Choroid plexus epithelial cell (primary cell): ENCODE measurements at regions not wholly inside any gene's neighbourhood (a gene's known extent, or its start where the extent isn't known, plus 50 kb on each side); places are given as distances from the start of the nearest gene placed in this dataset.

Experiments used
- DNase-seq: peaks from one replicate; pipeline ENCODE4 v3.0.0-alpha.2; 2010; ENCODE audit warnings: low read depth
- H3K4me3 ChIP-seq: 2 replicates; pipeline ENCODE4 v1.5.1; 2011; ENCODE audit warnings: low read depth, mild to moderate bottlenecking, control low read depth, low read length, moderate library complexity
- CTCF ChIP-seq: conservative IDR thresholded peaks from 2 replicates; pipeline ENCODE4 v1.5.1; 2011; ENCODE audit warnings: low read depth, mild to moderate bottlenecking, control low read depth, inconsistent platforms, low read length, moderate library complexity

GRCh38 chr5:143541943-143542797 lies 138.7 kb upstream of the NR3C1 start:
- H3K4me3 ChIP-seq, result no peak overlapping the region
- peak; percentile 63 for DNase-seq
- TF ChIP-seq CTCF, result no peak

- TF ChIP-seq CTCF, result no peak
- H3K4me3 ChIP-seq, result no peak overlapping the region
- DNase-seq, result no peak
These were observed 136.3 kb upstream of the NR3C1 start for GRCh38 chr5:143539742-143540141.

GRCh38 chr5:143537056-143537455 lies 133.6 kb upstream of the NR3C1 start:
- no peak for DNase-seq
- no peak for TF ChIP-seq CTCF

GRCh38 chr5:143536364-143536763 lies 132.9 kb upstream of the NR3C1 start:
- H3K4me3 ChIP-seq, result no peak overlapping the region
- TF ChIP-seq CTCF, result peak; percentile 10
- peak; percentile 97 for DNase-seq

More at GRCh38 chr5:143537056-143537455, 133.6 kb upstream of the NR3C1 start:
- no peak overlapping the region for H3K4me3 ChIP-seq

- TF ChIP-seq CTCF, result no peak
- H3K4me3 ChIP-seq, result no peak overlapping the region
- no peak for DNase-seq
These were observed 131.3 kb upstream of the NR3C1 start for GRCh38 chr5:143534761-143535154.

GRCh38 chr5:143533978-143534760 lies 130.7 kb upstream of the NR3C1 start:
- TF ChIP-seq CTCF, result no peak
- H3K4me3 ChIP-seq, result no peak overlapping the region

More at GRCh38 chr5:143533978-143534760, 130.7 kb upstream of the NR3C1 start:
- no peak for DNase-seq
